ENCODE measurements at regions not wholly inside any gene's neighbourhood (a gene's known extent, or its start where the extent isn't known, plus 50 kb on each side); places are given as distances from the start of the nearest gene placed in this dataset.
"Not testable (repeated sequence)": the region's sequence is repeated elsewhere in the genome, so short reads cannot be mapped to it uniquely, and the experiment has no call there.

- H3K27me3 Mint-ChIP-seq (ENCODE audit: low read depth in 3 of 3); H3K36me3 Mint-ChIP-seq; DNase-seq; H3K27ac Mint-ChIP-seq; H3K4me1 Mint-ChIP-seq; H3K4me3 Mint-ChIP-seq: not testable (repeated sequence)
- H3K9me3 Mint-ChIP-seq, result peaks cover 6 to 18% (median 12%) of the 10 kb centered on the region in 6 donors
Measured at GRCh38 chr4:8717470-8717869, 124.9 kb downstream of the CPZ start.

- Mint-ChIP-seq H3K36me3 (no peaks in the 10 kb centered on the region), H3K9me3 (peaks cover 6 to 21% (median 12%) of the 10 kb centered on the region in 6 donors), H3K4me1 (no peaks in the 10 kb centered on the region), H3K27ac (no peak overlapping the region), H3K27me3 (ENCODE audit: low read depth in 3 of 3) (peaks cover 0 to 4% (median 2%) of the 10 kb centered on the region in 3 donors), H3K4me3 (no peak overlapping the region)
- DNase-seq, result no peak
Measured at GRCh38 chr4:8710946-8711345, 118.4 kb downstream of the CPZ start.

- Mint-ChIP-seq H3K4me3 (no peak overlapping the region), H3K36me3 (no peaks in the 10 kb centered on the region)
- no peak for DNase-seq
Measured at GRCh38 chr4:8710416-8710815, 117.9 kb downstream of the CPZ start.

GRCh38 chr4:8709729-8710360, 117.3 kb downstream of the CPZ start:
- Mint-ChIP-seq H3K27me3 (ENCODE audit: low read depth in 3 of 3) (peaks cover 0 to 4% (median 2%) of the 10 kb centered on the region in 3 donors), H3K36me3 (no peaks in the 10 kb centered on the region), H3K4me1 (no peaks in the 10 kb centered on the region), H3K9me3 (peaks cover 6 to 19% (median 11%) of the 10 kb centered on the region in 6 donors), H3K27ac (no peak overlapping the region), H3K4me3 (no peak overlapping the region)
- no peak for DNase-seq

More at GRCh38 chr4:8710416-8710815, 117.9 kb downstream of the CPZ start:
- Mint-ChIP-seq H3K27ac (no peak overlapping the region), H3K4me1 (no peaks in the 10 kb centered on the region), H3K9me3 (peaks cover 6 to 21% (median 12%) of the 10 kb centered on the region in 6 donors), H3K27me3 (ENCODE audit: low read depth in 3 of 3) (peaks cover 0 to 4% (median 2%) of the 10 kb centered on the region in 3 donors)

- Mint-ChIP-seq H3K36me3 (no peaks in the 10 kb centered on the region), H3K4me3 (no peak overlapping the region), H3K9me3 (peaks cover 4 to 16% (median 11%) of the 10 kb centered on the region in 6 donors), H3K4me1 (no peaks in the 10 kb centered on the region), H3K27me3 (ENCODE audit: low read depth in 3 of 3) (peaks cover 0 to 4% (median 2%) of the 10 kb centered on the region in 3 donors), H3K27ac (no peak overlapping the region)
- DNase-seq, result no peak
Measured at GRCh38 chr4:8709050-8709728, 116.6 kb downstream of the CPZ start.

GRCh38 chr4:8708401-8709021, 115.9 kb downstream of the CPZ start:
- peaks cover 4 to 13% (median 9%) of the 10 kb centered on the region in 6 donors for H3K9me3 Mint-ChIP-seq
- H3K27ac Mint-ChIP-seq, result no peak overlapping the region
- no peak for DNase-seq
- peaks cover 0 to 4% (median 2%) of the 10 kb centered on the region in 3 donors for H3K27me3 Mint-ChIP-seq (ENCODE audit: low read depth in 3 of 3)
- no peak overlapping the region for H3K4me3 Mint-ChIP-seq
- H3K4me1 Mint-ChIP-seq, result no peaks in the 10 kb centered on the region
- no peaks in the 10 kb centered on the region for H3K36me3 Mint-ChIP-seq

- Mint-ChIP-seq H3K9me3 (peaks cover 0 to under 1% (median 0%) of the 10 kb centered on the region in 6 donors), H3K4me1 (no peaks in the 10 kb centered on the region), H3K4me3 (no peak overlapping the region), H3K27me3 (ENCODE audit: low read depth in 3 of 3) (peaks cover 0 to 4% (median 2%) of the 10 kb centered on the region in 3 donors), H3K27ac (no peak overlapping the region), H3K36me3 (no peaks in the 10 kb centered on the region)
- no peak for DNase-seq
Measured at GRCh38 chr4:8707045-8707781, 114.6 kb downstream of the CPZ start.

- H3K4me1 Mint-ChIP-seq, result no peaks in the 10 kb centered on the region
- H3K27ac Mint-ChIP-seq, result no peak overlapping the region
- H3K4me3 Mint-ChIP-seq, result no peak overlapping the region
- no peak for DNase-seq
- no peaks in the 10 kb centered on the region for H3K9me3 Mint-ChIP-seq
- H3K36me3 Mint-ChIP-seq, result no peaks in the 10 kb centered on the region
- peaks cover 0 to 4% (median 2%) of the 10 kb centered on the region in 3 donors for H3K27me3 Mint-ChIP-seq (ENCODE audit: low read depth in 3 of 3)
Measured at GRCh38 chr4:8706216-8707044, 113.9 kb downstream of the CPZ start.

- no peak for DNase-seq
- no peak overlapping the region for H3K4me3 Mint-ChIP-seq
- no peaks in the 10 kb centered on the region for H3K36me3 Mint-ChIP-seq
- no peaks in the 10 kb centered on the region for H3K4me1 Mint-ChIP-seq
- H3K27me3 Mint-ChIP-seq (ENCODE audit: low read depth in 3 of 3), result peaks cover under 1 to 4% (median 2%) of the 10 kb centered on the region in 3 donors
- H3K27ac Mint-ChIP-seq, result no peak overlapping the region
- H3K9me3 Mint-ChIP-seq, result no peaks in the 10 kb centered on the region
Measured at GRCh38 chr4:8705161-8706145, 112.9 kb downstream of the CPZ start.

- H3K36me3 Mint-ChIP-seq, result no peaks in the 10 kb centered on the region
- peaks cover 2 to 4% (median 3%) of the 10 kb centered on the region in 3 donors for H3K27me3 Mint-ChIP-seq (ENCODE audit: low read depth in 3 of 3)
- H3K4me1 Mint-ChIP-seq, result no peaks in the 10 kb centered on the region
- H3K27ac Mint-ChIP-seq, result no peak overlapping the region
- H3K9me3 Mint-ChIP-seq, result no peaks in the 10 kb centered on the region
- H3K4me3 Mint-ChIP-seq, result no peak overlapping the region
- DNase-seq, result no peak
Measured at GRCh38 chr4:8704632-8705031, 112.1 kb downstream of the CPZ start.

- H3K4me3 Mint-ChIP-seq, result no peak overlapping the region
- H3K4me1 Mint-ChIP-seq, result no peaks in the 10 kb centered on the region
- H3K27ac Mint-ChIP-seq, result no peak overlapping the region
- H3K27me3 Mint-ChIP-seq (ENCODE audit: low read depth in 3 of 3), result peaks cover 2 to 4% (median 3%) of the 10 kb centered on the region in 3 donors
- DNase-seq, result no peak
- no peaks in the 10 kb centered on the region for H3K9me3 Mint-ChIP-seq
- H3K36me3 Mint-ChIP-seq, result no peaks in the 10 kb centered on the region
Measured at GRCh38 chr4:8703857-8704495, 111.4 kb downstream of the CPZ start.

- no peak overlapping the region for H3K4me3 Mint-ChIP-seq
- DNase-seq, result no peak
- peaks cover 0 to 4% (median 3%) of the 10 kb centered on the region in 3 donors for H3K27me3 Mint-ChIP-seq (ENCODE audit: low read depth in 3 of 3)
- H3K36me3 Mint-ChIP-seq, result no peaks in the 10 kb centered on the region
- H3K4me1 Mint-ChIP-seq, result no peaks in the 10 kb centered on the region
- H3K9me3 Mint-ChIP-seq, result no peaks in the 10 kb centered on the region
- H3K27ac Mint-ChIP-seq, result no peak overlapping the region
Measured at GRCh38 chr4:8703401-8703696, 110.8 kb downstream of the CPZ start.
